Mesenchymal stem cell (in vitro differentiated cells and primary cell): ENCODE measurements at regions not wholly inside any gene's neighbourhood (a gene's known extent, or its start where the extent isn't known, plus 50 kb on each side); places are given as distances from the start of the nearest gene placed in this dataset.

Source experiments
- DNase-seq: peaks from one replicate; pipeline ENCODE4 v3.0.0-alpha.2; 2013
- H2AFZ ChIP-seq: one replicate; pipeline ENCODE4 v1.6.1; 2013; ENCODE audit warnings: low read depth, mild to moderate bottlenecking, control low read depth, inconsistent platforms, low read length, moderate library complexity
- H2AK5ac ChIP-seq: 2 replicates; pipeline ENCODE4 v1.6.1; 2013; ENCODE audit warnings: low read length, moderate library complexity, mild to moderate bottlenecking, inconsistent platforms; ENCODE audit not compliant: severe bottlenecking
- H2BK120ac ChIP-seq: one replicate; pipeline ENCODE4 v1.6.1; 2013; ENCODE audit warnings: low read depth, mild to moderate bottlenecking, inconsistent platforms, low read length, moderate library complexity
- H2BK12ac ChIP-seq, 2 experiments: one replicate each; pipeline ENCODE4 v1.6.1; 2013; ENCODE audit warnings: inconsistent platforms in 2 of 2, low read length in 2 of 2, mild to moderate bottlenecking in 2 of 2, moderate library complexity in 2 of 2, control low read depth in 1 of 2
- H2BK15ac ChIP-seq: one replicate; pipeline ENCODE4 v1.6.1; 2013; ENCODE audit warnings: mild to moderate bottlenecking, low read depth, inconsistent platforms; ENCODE audit not compliant: poor library complexity, severe bottlenecking
- H2BK5ac ChIP-seq: 2 replicates; pipeline ENCODE4 v1.6.1; 2013; ENCODE audit warnings: low read depth, mild to moderate bottlenecking, low read length, control low read depth, inconsistent platforms; ENCODE audit not compliant: poor library complexity, severe bottlenecking
- H3K14ac ChIP-seq, 2 experiments: one replicate each; pipeline ENCODE4 v1.6.1; 2013; ENCODE audit warnings: inconsistent platforms in 2 of 2, low read length in 2 of 2, control low read depth in 1 of 2, mild to moderate bottlenecking in 1 of 2, moderate library complexity in 1 of 2
- H3K18ac ChIP-seq, 2 experiments: one replicate each; pipeline ENCODE4 v1.6.1; 2013; ENCODE audit warnings: inconsistent platforms in 2 of 2, low read length in 2 of 2, control low read depth in 1 of 2, low read depth in 1 of 2, mild to moderate bottlenecking in 1 of 2
- H3K23ac ChIP-seq, 2 experiments: one replicate each; pipeline ENCODE4 v1.6.1; 2013; ENCODE audit warnings: inconsistent platforms in 2 of 2, low read length in 2 of 2, mild to moderate bottlenecking in 2 of 2, moderate library complexity in 2 of 2, control low read depth in 1 of 2
- H3K27ac ChIP-seq: 2 replicates; pipeline ENCODE4 v1.5.1; 2013; ENCODE audit warnings: mild to moderate bottlenecking, moderate library complexity, low read length, control low read depth, inconsistent platforms; ENCODE audit not compliant: poor library complexity, severe bottlenecking
- H3K27me3 ChIP-seq, 2 experiments: 2 replicates each; pipeline versions ENCODE4 v1.6.1 to v1.7.0; 2013; ENCODE audit warnings: low read length in 2 of 2, mild to moderate bottlenecking in 2 of 2, moderate library complexity in 2 of 2, control low read depth in 1 of 2, inconsistent platforms in 1 of 2; ENCODE audit not compliant: control insufficient read depth in 1 of 2, insufficient read depth in 1 of 2
- H3K36me3 ChIP-seq, 2 experiments: 2 replicates each; pipeline versions ENCODE4 v1.6.1 to v1.7.0; 2013; ENCODE audit warnings: low read length in 2 of 2, control low read depth in 1 of 2, inconsistent platforms in 1 of 2, low read depth in 1 of 2, mild to moderate bottlenecking in 1 of 2; ENCODE audit not compliant: insufficient read depth in 2 of 2, control insufficient read depth in 1 of 2
- H3K4ac ChIP-seq, 2 experiments: one replicate each; pipeline ENCODE4 v1.6.1; 2013; ENCODE audit warnings: inconsistent platforms in 2 of 2, low read length in 2 of 2, mild to moderate bottlenecking in 2 of 2, moderate library complexity in 2 of 2, control low read depth in 1 of 2, low read depth in 1 of 2
- H3K4me1 ChIP-seq: 2 replicates; pipeline ENCODE4 v1.6.1; 2013; ENCODE audit warnings: low read depth, low read length, control low read depth; ENCODE audit not compliant: control insufficient read depth, insufficient read depth
- H3K4me2 ChIP-seq: 2 replicates; pipeline ENCODE4 v1.6.1; 2013; ENCODE audit warnings: low read length, mild to moderate bottlenecking, inconsistent platforms; ENCODE audit not compliant: poor library complexity, severe bottlenecking
- H3K4me3 ChIP-seq, 2 experiments: 2 replicates each; pipeline versions ENCODE4 v1.5.1 to v1.7.0; 2013; ENCODE audit warnings: low read length in 2 of 2, mild to moderate bottlenecking in 2 of 2, control low read depth in 1 of 2, low read depth in 1 of 2; ENCODE audit not compliant: insufficient read depth in 1 of 2
- H3K79me1 ChIP-seq: replicated peaks from 2 replicates; pipeline ENCODE4 v1.6.1; 2013; ENCODE audit warnings: mild to moderate bottlenecking, control low read depth, low read length, inconsistent platforms; ENCODE audit not compliant: poor library complexity, severe bottlenecking
- H3K9ac ChIP-seq: 2 replicates; pipeline ENCODE4 v1.7.0; 2013; ENCODE audit warnings: mild to moderate bottlenecking, low read length, moderate library complexity
- H3K9me3 ChIP-seq: 2 replicates; pipeline ENCODE4 v1.7.0; 2013; ENCODE audit warnings: mild to moderate bottlenecking, low read length; ENCODE audit not compliant: control insufficient read depth
- H4K8ac ChIP-seq: one replicate; pipeline ENCODE4 v1.6.1; 2013; ENCODE audit warnings: inconsistent platforms, mild to moderate bottlenecking, low read length, moderate library complexity
- H4K91ac ChIP-seq: one replicate; pipeline ENCODE4 v1.6.1; 2013; ENCODE audit warnings: mild to moderate bottlenecking, low read length, inconsistent platforms
- WGBS: methylation state at CpG from one replicate; pipeline ENCODE4 v1.1.7; 2013; ENCODE audit warnings: mixed read lengths; 5-methylcytosine and 5-hydroxymethylcytosine counted together

DNA sequence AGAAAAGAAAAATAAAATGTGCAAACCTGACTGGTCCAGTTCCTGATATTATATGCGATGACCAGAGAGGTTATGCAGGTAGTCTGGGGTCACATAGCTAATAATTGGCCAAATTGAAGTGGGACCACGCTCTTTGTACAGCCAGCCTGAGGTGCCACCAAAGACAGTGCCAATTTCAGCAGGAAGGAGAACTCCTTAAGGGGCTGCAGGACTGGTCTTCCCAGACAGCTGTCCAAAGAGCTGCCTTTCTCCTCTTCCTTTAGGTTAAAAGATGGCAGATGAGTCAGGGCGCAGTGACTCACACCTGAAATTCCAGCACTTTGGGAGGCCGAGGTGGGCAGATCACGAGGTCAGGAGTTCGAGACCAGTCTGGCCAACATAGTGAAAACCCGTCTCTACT lies 95.5 kb downstream of the ACKR3 start:
- no peak overlapping the region for H4K91ac ChIP-seq
- no peaks in the 10 kb centered on the region for H3K79me1 ChIP-seq
- H4K8ac ChIP-seq, result no peak overlapping the region
- no peak overlapping the region for H3K9ac ChIP-seq
- no peak overlapping the region for H2BK5ac ChIP-seq
- H2AFZ ChIP-seq, result no peak overlapping the region
- no peak overlapping the region for H3K4ac ChIP-seq
- no peak overlapping the region for H3K23ac ChIP-seq
- H3K14ac ChIP-seq, result no peak overlapping the region
- H2BK120ac ChIP-seq, result no peak overlapping the region
- peak overlapping the region; percentile 39 for H2AK5ac ChIP-seq
- H3K27me3 ChIP-seq, result no peaks in the 10 kb centered on the region
- no peak overlapping the region for H3K18ac ChIP-seq
- no peak overlapping the region for H3K4me3 ChIP-seq
- no peak for DNase-seq
- H3K9me3 ChIP-seq, result peaks cover 16% of the 10 kb centered on the region
- no peak overlapping the region for H2BK15ac ChIP-seq
- peaks cover 11% of the 10 kb centered on the region for H3K4me1 ChIP-seq
- WGBS, result 93% methylated on average over 3 of the region's 7 CpGs
- no peak overlapping the region for H3K27ac ChIP-seq
- no peak overlapping the region for H3K4me2 ChIP-seq
- H2BK12ac ChIP-seq, result no peak overlapping the region
- no peaks in the 10 kb centered on the region for H3K36me3 ChIP-seq

DNA sequence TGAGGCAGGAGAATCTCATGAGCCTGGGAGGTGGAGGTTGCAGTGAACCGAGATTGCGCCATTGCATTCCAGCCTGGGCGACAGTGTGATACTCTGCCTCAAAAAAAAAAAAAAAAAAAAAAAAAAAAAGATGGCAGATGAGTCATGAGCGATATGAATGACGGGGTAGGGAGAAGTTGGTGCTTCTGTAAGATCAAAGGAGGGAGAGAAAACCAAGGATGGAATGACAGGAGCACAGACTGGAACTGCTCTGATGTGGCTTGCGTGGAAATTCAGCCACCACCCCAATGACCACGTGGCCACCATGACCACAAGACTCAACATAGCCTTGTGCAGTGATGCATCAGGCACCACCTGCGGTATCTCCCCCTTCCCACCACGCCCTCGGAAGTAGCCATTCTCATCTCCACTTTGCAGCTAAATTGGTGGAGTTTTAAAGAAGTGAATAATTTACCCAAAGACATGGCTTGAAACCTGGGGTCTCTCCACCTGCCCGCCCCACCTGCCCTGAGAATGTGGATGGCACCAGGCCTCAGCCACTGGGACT lies 96.0 kb downstream of the ACKR3 start:
- H3K14ac ChIP-seq, result no peak overlapping the region
- H3K18ac ChIP-seq, result no peak overlapping the region

DNA sequence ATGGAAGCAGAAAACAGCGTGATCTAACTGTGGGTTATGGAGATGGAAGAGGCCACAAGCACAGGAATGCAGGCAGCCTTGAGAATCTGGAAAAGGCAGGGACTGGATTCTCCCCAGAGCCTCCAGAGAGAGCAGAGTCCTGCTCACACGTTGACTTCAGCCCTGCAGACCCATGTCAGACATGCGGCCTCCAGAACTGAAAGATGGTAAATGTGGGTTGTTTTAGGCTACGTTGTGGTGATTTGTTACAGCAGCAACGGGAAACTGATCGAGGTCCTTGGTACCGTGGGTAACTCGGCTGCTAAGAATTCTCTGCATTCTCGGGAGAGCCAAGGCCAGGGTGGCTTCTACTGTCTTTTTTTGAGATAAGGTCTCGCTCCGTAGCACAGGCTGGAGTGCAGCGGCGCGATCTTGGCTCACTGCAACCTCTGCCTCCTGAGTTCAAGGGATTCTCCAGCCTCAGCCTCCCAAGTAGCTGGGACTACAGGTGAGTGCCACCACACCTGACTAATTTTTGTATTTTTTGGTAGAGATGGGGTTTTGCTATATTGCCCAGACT lies 97.1 kb downstream of the ACKR3 start:
- H2AFZ ChIP-seq, result no peak overlapping the region
- H4K91ac ChIP-seq, result no peak overlapping the region
- no peaks in the 10 kb centered on the region for H3K36me3 ChIP-seq
- H3K14ac ChIP-seq, result no peak overlapping the region
- no peak overlapping the region for H3K27ac ChIP-seq
- H3K9me3 ChIP-seq, result peaks cover 20% of the 10 kb centered on the region
- H3K23ac ChIP-seq, result no peak overlapping the region
- DNase-seq, result no peak
- no peaks in the 10 kb centered on the region for H3K79me1 ChIP-seq
- H3K4me1 ChIP-seq, result peaks cover 4% of the 10 kb centered on the region
- no peak overlapping the region for H2BK120ac ChIP-seq
- H2BK15ac ChIP-seq, result no peak overlapping the region
- no peak overlapping the region for H3K4me2 ChIP-seq
- H3K4ac ChIP-seq, result no peak overlapping the region
- H2BK12ac ChIP-seq, result no peak overlapping the region
- H4K8ac ChIP-seq, result no peak overlapping the region
- no peak overlapping the region for H2AK5ac ChIP-seq
- 93% methylated on average over 14 of the region's 14 CpGs for WGBS
- no peak overlapping the region for H3K4me3 ChIP-seq
- no peak overlapping the region for H3K9ac ChIP-seq
- H2BK5ac ChIP-seq, result no peak overlapping the region
- H3K27me3 ChIP-seq, result no peaks in the 10 kb centered on the region
- H3K18ac ChIP-seq, result no peak overlapping the region

More for the DNA sequence above, 96.0 kb downstream of the ACKR3 start:
- no peak overlapping the region for H4K91ac ChIP-seq
- no peaks in the 10 kb centered on the region for H3K27me3 ChIP-seq
- H3K9ac ChIP-seq, result no peak overlapping the region
- no peak overlapping the region for H4K8ac ChIP-seq
- WGBS, result 81% methylated on average over 6 of the region's 11 CpGs
- H3K4me3 ChIP-seq, result no peak overlapping the region
- no peak overlapping the region for H2BK12ac ChIP-seq
- H3K4me1 ChIP-seq, result peaks cover 11% of the 10 kb centered on the region
- no peak overlapping the region for H3K4me2 ChIP-seq
- no peaks in the 10 kb centered on the region for H3K79me1 ChIP-seq
- H2BK5ac ChIP-seq, result no peak overlapping the region
- peaks cover 20% of the 10 kb centered on the region for H3K9me3 ChIP-seq
- no peaks in the 10 kb centered on the region for H3K36me3 ChIP-seq
- H2BK120ac ChIP-seq, result no peak overlapping the region
- H3K23ac ChIP-seq, result no peak overlapping the region
- H2AFZ ChIP-seq, result no peak overlapping the region
- DNase-seq, result no peak
- no peak overlapping the region for H3K4ac ChIP-seq
- H3K27ac ChIP-seq, result no peak overlapping the region
- no peak overlapping the region for H2BK15ac ChIP-seq
- no peak overlapping the region for H2AK5ac ChIP-seq

DNA sequence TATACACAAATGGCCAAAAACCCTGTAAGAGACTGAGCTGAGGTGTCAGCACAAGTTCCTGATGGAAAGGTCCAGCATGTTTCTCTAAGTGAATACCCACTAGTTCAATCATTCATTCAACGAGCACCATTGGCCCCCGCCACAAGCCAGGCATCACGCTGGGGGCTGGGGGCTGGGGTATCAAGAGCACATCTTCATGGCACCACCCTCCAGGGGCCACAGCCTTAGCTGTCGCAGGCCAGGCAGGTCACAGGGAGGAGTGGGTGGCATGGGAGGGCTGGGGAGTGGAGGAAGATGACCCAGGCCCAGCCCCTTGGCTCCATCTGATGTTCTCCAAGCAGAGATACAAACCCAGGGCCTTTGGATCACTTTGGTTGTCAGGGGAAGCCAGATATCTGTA lies 97.9 kb downstream of the ACKR3 start:
- Histone ChIP-seq H3K4ac (peak overlapping the region in 1 of 2 experiments; percentile 24), H3K4me1 (peaks cover 4% of the 10 kb centered on the region), H3K4me3 (no peak overlapping the region), H2BK12ac (no peak overlapping the region), H3K27ac (no peak overlapping the region), H2AFZ (no peak overlapping the region), H3K23ac (no peak overlapping the region), H3K14ac (no peak overlapping the region), H3K36me3 (no peaks in the 10 kb centered on the region), H2BK15ac (no peak overlapping the region), H3K9me3 (peaks cover 20% of the 10 kb centered on the region), H3K9ac (no peak overlapping the region), H3K18ac (no peak overlapping the region), H2BK120ac (no peak overlapping the region), H3K27me3 (no peaks in the 10 kb centered on the region), H2BK5ac (no peak overlapping the region), H4K8ac (no peak overlapping the region), H3K4me2 (no peak overlapping the region), H3K79me1 (no peaks in the 10 kb centered on the region), H4K91ac (no peak overlapping the region), H2AK5ac (no peak overlapping the region)
- no peak for DNase-seq
- WGBS, result 86% methylated on average over 4 of the region's 4 CpGs
